ENCODE measurements at regions not wholly inside any gene's neighbourhood (a gene's known extent, or its start where the extent isn't known, plus 50 kb on each side); places are given as distances from the start of the nearest gene placed in this dataset.

- TF ChIP-seq RARB (CRISPR knock-in tag; IDR thresholded peaks at IDR 0.05) (no peak), ZFP3 (CRISPR knock-in tag; IDR thresholded peaks at IDR 0.05) (no peak), ZNF70 (CRISPR knock-in tag; IDR thresholded peaks at IDR 0.05) (no peak)
- TF ChIP-seq, protein P1, sequence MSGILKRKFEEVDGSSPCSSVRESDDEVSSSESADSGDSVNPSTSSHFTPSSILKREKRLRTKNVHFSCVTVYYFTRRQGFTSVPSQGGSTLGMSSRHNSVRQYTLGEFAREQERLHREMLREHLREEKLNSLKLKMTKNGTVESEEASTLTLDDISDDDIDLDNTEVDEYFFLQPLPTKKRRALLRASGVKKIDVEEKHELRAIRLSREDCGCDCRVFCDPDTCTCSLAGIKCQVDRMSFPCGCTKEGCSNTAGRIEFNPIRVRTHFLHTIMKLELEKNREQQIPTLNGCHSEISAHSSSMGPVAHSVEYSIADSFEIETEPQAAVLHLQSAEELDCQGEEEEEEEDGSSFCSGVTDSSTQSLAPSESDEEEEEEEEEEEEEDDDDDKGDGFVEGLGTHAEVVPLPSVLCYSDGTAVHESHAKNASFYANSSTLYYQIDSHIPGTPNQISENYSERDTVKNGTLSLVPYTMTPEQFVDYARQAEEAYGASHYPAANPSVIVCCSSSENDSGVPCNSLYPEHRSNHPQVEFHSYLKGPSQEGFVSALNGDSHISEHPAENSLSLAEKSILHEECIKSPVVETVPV (CRISPR knock-in tag; IDR thresholded peaks at IDR 0.05) = no peak
- TF ChIP-seq, protein P2, sequence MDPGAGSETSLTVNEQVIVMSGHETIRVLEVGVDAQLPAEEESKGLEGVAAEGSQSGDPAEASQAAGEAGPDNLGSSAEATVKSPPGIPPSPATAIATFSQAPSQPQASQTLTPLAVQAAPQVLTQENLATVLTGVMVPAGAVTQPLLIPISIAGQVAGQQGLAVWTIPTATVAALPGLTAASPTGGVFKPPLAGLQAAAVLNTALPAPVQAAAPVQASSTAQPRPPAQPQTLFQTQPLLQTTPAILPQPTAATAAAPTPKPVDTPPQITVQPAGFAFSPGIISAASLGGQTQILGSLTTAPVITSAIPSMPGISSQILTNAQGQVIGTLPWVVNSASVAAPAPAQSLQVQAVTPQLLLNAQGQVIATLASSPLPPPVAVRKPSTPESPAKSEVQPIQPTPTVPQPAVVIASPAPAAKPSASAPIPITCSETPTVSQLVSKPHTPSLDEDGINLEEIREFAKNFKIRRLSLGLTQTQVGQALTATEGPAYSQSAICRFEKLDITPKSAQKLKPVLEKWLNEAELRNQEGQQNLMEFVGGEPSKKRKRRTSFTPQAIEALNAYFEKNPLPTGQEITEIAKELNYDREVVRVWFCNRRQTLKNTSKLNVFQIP (CRISPR knock-in tag; IDR thresholded peaks at IDR 0.05; ENCODE audit: borderline replicate concordance, low read depth) = no peak
- TF ChIP-seq, protein P3, sequence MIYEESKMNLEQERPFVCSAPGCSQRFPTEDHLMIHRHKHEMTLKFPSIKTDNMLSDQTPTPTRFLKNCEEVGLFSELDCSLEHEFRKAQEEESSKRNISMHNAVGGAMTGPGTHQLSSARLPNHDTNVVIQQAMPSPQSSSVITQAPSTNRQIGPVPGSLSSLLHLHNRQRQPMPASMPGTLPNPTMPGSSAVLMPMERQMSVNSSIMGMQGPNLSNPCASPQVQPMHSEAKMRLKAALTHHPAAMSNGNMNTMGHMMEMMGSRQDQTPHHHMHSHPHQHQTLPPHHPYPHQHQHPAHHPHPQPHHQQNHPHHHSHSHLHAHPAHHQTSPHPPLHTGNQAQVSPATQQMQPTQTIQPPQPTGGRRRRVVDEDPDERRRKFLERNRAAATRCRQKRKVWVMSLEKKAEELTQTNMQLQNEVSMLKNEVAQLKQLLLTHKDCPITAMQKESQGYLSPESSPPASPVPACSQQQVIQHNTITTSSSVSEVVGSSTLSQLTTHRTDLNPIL (CRISPR knock-in tag; IDR thresholded peaks at IDR 0.05; ENCODE audit: low read depth) = no peak
Measured at GRCh38 chr18:30676053-30676480, 366.5 kb downstream of the DSC3 start.

Measured in SK-N-SH treated with all-trans-retinoic acid at 6 μM for 48 hours (cell line).